ENCODE measurements at regions not wholly inside any gene's neighbourhood (a gene's known extent, or its start where the extent isn't known, plus 50 kb on each side); places are given as distances from the start of the nearest gene placed in this dataset.
A peak's percentile ranks its signal among the peaks of the same experiment; 100 is the strongest.

DNA sequence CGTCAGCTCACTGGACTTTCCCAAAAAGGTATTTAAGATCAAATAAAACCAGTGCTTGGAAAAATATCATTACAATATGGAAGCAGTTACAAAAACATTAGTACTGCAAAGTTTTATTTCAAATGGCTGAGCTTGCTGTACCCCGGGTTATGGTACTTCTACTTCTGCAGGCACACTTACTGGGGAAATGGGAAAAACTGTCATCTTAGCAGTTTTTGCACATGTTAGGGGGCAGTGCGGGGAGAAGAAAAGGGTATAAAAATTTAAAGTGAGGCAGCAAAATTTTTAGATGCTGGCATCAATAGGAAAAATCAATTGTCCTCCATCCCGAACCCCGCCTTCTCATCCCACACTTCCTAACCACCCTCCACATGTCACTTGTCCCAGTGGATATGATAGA lies 133.4 kb downstream of the ATG4C start:
- no peak for DNase-seq

DNA sequence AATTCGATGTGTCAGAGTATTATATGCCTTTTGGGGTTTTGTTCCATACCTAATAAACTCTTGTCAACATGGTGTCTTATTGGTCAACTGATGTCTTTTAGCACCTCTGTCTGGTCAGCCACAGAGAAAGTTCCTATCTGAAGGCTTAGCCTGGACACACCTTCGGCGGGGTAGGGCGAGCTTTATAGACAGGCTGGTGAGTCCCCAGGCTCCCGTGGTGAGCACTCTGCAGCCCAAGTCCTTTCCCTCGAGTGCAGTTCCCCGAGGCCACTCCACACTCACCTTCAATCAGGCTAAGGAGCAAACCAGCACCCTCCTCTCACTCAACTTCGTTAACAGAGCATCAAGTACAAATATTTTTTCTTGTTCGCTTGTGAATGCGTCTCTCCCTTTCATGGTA lies 133.9 kb downstream of the ATG4C start:
- no peak for DNase-seq

DNA sequence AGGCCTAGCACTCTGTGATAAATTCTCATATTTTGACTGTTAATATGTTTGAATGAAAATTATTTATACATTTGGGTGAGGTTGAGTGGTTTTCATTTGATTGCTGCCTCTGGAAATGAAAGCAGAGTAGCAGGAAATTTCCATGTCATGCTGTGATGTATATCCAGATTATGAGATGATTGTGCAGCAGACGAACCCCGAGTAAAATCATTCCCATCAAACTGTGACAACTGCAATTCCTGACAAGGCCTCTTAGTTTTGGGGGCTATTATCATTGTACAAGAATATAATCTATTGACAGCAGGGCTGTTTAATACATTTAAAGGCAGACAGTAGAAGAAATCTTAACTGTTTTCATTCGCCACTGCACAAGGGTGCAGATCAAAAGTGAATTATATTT lies 134.8 kb downstream of the ATG4C start:
- DNase-seq, result no peak

DNA sequence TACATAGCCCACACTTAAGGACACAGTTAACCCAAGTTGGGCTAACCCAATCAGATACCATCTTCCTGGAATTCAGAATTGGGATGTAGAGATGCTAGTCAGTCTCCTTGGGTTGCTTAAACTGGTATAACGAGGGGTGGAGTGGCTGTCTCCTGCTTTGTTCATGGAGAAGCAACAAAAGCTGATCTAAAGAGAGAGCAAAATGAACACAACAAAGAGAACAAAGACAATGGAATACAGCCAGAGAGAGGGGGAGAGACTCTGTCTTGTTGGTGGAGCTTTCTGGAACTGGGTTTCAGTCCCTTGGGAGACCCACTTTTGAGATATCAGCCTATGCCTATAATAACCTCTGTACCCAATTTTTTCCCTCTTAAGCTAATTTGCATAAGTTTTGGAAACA lies 138.1 kb downstream of the ATG4C start:
- DNase-seq, result no peak

DNA sequence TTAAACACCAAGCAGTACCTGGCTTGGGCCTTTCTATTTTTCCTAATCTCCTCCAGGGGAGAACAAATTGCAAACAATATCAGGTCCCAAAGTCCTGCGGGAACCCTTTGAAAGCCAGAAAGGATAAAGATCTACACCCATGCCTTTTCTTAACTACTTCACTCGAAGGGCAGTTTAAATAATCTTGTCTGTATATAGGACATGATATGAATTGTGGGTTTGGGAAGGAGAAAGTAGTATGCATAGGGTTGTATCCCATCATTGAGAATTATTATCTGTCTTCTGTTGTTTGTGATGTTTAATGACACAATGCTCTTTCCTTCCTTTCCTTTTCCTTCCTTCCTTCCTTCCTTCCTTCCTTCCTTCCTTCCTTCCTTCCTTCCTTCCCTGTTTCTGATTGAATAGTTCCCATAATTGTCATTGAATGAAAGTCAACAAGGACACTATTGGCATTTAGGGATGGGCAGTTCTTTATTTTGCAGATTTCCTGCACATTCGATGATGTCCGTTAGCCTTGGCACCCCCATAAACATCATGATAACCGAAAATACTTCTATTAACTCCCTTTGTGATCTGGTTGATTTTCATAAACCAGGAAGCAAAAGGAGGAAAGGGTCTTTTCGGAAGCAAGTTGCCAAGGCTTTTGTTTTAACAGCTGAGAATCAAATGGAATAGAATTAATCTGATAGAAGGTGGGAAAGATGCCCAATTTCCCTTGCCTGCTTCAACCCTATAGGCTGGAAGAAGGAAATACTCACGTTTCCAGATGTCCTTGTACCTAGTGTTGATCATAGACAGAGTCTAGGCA lies 141.3 kb downstream of the ATG4C start:
- no peak for DNase-seq

DNA sequence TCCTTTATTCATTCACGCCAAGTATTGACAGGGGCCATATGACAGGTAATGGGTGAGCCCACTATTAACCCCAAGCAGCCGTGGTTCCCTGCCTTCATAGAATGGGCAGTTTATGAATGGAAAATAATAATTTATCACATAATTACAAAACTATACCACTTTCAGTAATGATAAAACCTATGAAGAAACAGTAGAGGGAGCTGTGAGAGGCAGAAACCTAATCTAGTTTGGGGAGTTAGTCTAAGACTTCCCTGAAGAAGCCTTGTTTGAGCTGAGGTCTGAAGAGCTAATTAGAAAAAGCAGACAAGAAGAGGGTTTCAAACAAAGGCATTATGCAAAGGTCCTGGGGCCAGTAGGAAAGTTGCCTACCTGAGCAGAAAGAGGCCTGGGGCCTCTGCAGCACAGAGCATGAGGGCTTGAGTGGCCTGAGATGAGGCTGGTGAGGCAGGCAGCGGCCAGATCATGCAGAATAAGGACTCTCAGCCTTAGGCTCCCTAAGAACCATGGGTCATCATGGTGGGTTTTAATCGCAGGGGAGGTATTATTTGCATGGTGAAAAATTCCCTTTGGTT lies 142.8 kb downstream of the ATG4C start:
- no peak for DNase-seq

DNA sequence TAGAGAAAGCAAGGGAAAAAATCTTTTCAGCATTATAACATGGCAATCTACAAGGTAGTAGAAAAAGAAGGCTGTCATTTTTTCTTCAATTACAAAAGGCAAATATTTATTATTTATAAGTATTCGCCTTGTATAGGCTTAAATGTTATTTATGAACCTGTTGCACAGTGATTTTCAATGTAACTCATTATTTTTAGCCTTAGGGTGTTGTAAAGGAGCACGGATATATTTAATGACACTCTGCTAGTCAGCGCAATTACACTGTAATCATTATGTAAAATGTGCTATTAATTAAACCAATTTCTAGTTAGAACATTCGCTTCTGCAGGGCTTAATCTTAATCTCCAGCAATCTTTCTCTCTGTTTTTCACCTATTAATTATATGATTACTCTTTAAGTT lies 145.0 kb downstream of the ATG4C start:
- no peak for DNase-seq

DNA sequence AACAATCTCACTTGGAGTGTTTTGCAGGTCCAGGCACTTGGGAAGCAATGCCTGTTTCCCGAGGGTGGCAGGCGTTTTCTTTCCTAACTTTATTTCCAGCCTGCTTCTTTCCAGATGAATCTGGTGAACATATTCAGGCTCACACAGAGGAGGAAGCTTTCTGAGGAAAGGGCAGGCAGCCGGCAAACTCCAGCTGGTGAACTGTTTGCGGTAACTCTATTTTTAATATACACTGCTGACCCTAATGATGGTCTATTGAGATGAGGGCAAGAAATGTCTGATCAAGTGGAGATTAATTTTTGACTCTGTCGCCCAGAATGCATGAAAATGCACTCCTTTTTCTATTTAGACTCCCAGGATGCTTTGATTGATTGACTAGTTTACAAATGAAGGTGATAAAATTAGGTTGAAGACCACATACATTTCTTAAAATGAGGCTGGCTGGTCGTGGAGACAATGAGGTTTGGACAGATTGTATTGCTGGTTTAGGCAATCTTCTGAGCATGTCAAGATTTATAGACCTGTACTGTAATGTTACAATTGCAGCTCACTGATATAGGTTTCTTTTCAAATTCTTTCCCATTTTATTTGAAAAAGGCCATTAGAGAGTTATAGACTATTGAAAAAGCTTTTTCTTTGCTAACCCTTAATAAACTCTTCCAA lies 153.8 kb downstream of the ATG4C start:
- no peak for DNase-seq

DNA sequence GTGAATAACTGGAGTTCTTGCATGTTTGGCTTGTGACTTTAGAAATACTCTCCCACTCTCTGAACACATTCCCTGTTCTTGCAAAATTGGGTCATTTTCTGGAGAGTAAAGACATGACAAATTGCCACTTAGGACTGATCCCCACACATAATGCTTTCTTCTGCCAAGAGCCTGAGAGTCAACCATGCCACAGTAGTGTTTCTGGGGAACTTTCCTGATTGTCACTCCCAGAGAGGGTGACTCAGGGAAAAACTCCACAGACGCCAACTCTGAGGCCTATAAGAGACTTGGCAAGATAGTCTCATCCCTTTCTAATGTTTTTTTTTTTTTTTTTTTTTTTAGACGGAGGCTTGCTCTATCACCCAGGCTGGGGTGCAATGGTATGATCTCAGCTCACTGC lies 157.8 kb downstream of the ATG4C start:
- no peak for DNase-seq

DNA sequence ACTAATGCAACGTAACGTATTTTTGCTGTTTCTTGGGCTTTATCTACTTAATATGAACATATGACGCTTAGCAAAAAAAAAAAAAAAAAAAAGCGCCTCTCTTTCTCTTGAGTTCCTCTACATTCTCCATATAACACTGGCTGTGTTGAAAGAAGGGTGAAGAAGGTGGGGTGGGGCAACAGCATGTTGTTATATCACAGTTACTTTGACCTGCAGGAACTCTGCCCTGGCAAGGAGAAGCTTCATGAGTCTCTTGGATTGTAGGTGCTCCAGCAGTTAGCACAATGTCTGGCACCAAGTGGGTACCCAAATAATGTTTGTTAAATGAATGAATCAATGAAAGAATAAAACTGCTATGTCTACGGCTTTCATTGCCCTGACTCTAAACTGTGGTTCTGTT lies 162.6 kb downstream of the ATG4C start:
- DNase-seq, result no peak

DNA sequence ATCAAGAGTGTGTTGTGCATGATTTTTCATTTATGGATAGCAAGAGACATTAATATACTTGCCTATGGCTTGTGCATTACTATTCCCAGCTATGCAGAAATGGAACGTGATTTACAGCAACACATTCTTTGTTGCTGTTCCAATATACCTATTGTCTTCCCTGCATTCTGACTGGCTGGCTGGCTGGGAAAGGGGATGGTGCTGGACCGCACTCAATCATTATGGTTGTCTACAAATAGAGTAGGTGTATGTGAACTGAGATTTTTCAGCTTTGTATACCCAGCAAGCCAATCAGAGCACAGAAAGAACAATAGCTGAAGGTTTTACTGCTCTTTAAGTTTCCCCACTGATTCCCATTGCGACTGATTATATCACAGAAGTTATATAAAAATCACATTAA lies 167.5 kb downstream of the ATG4C start:
- DNase-seq, result no peak

DNA sequence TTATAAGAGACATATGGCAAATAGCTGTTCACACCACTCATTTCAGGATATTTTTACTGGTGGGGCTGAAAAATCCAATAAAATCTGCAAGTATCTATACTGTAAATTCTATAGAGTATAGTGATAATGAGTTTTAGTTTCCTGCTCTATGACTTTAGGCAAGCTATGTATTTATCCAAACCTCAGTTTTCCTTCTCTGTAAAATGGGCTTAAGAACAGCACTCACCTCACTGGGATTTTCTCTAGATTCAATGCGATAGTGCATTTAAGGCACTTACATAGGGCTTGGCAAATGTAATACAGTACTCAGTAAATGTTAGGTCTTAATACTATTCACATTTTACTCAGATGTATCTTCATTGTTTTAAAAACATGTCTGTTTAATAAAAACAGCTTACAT lies 168.7 kb downstream of the ATG4C start:
- no peak for DNase-seq

DNA sequence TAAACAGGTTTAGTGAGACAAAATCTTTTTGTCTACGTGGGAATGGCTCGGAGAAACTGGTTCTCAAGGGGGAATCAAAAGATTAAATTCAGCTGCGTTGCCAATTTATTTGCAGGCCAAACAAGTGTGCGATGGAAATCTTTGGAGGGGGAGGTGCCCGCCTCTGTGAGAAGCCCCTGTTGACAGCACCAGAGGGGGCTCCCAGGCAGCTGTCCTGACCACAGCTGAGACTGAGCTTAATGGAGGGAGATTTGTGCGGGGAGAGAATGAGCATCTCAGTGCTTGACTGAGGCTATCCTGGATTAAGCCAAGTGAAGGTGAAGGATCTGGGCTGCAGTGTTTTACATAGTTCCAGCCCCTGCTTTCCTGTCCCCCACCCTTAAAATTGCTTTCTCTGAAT lies 169.7 kb downstream of the ATG4C start:
- DNase-seq, result no peak

DNA sequence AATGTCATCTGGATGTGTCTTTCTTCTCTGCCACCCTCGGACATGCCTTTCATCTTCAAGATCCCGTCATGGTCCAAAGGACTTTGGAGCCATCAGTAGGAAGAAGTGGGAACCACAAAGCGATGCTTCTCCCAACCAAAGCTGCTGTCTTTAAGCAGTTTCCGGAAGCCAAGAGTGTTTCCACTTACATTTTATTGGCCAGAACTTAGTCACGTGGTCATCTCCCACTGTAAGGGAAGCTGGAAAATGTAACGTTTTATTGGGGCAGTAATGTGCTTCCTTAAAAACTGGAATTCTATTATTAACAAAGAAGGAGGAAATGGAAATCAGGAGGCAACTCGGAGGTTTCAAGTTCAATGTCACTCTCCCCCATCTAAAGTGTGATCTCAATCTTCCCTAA lies 170.8 kb downstream of the ATG4C start:
- DNase-seq, result no peak

DNA sequence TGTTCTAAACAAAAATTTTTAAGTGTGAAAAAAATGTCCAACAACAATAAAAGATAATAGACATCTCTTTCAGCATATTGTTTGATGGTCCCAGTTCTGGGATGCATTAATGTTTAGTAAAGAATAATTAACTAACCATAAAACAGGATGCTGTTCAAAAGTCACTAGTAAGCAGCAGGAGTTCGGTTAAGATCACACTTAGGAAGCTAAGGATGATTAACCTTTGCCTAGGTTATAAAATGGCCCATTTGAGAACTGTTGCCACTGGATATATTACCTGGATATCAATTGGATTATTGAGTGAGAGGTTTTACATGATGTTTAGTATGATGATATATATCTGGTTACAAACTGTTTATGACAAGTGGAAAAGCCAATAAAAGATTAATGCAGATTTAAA lies 171.7 kb downstream of the ATG4C start:
- DNase-seq, result no peak

DNA sequence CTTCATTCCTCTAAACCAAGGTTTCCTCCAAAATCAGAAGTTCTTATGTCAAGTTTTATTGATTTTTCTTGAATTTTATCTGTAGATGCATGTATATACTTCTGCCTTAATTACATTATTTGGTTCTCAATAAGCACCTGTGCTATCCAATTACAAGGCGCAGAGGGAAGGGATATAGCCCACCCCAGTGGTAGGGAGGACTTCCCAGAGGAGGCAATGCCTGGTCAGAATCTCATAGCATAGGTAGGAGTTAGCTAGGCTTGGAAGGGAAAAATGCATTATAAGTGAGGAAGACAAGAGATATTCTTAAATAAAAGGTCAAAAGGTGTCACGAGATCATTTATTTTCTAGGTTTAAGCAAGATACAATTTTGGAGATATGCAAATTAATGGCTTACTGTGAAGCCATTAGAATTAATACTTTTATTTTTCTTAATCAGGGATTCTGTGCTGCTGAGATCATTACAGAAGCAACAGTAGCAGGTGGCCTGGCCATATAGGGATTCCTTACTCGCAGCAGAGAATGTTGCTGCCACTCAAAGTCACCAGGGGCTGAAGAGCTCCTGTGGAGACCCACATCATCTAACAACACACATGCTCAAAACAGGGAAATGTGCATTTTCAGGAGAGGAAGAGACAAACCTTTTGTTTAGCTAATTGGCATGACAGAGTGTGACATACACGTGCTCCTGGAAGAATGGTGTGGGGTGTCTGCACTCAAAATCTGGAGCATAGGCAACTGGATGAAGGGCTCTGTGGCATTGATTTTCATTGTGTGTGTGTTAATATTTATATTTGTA lies 178.3 kb downstream of the ATG4C start:
- DNase-seq, result no peak

DNA sequence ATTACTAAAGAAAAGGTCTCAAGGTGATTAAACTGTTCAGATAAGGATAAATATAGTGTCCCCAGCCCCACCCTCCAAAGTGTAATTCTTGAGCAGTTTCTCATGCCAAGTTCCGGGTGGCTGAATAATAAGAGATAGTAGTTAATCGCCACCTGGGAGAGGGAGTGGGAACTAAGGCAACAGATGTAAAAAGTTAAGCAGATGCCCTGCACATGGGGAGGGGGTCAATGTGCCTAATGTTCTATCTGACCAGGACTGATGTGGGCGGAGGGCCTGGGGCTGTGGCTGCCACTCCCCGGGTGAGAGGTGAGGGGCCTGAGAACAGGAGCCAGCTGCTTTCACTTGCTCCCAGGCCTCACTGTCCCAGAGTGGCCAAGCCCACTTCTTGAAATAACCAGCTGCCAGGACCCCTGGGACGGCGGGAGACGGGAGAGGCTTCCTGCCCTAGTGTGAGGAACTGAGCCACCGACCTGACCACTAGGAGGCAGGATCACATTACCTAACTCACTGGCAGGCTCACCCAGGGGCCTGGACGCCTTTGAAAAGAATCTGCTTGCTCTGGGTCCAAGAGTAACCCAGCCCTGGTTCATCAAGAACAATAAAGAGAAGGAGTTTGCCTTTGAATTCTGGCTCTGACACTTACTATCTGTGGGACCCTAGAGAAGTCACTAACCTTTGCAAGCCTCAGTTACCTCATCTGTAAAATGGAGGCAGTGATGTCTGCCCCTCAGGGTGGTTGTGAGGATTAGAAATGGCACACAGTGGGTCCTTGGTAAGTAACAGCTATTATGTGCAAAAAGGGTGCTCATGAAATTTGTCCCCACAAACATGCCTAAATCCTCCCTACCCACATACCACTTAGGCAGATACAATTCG lies 179.2 kb downstream of the ATG4C start:
- DNase-seq, result peak; percentile 42

DNA sequence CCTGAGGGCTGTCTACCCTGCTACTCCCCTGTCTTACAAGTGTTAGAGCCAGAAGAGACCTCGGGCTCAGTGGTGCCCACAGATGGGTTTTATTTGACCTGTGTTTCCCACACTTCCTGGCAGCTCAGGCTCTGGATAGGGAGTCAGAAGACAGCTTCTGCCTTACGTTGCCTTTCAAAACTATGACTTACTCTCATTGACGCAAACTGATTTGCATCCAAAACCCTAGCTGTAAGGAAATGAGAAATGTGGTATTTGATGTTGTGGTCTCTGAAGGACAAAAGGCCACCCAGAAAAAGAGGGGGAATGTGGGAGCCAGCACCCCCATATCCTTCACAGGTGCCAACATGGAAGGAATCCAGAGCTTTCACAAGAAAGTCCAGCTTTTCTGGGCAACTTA lies 180.2 kb downstream of the ATG4C start:
- no peak for DNase-seq

DNA sequence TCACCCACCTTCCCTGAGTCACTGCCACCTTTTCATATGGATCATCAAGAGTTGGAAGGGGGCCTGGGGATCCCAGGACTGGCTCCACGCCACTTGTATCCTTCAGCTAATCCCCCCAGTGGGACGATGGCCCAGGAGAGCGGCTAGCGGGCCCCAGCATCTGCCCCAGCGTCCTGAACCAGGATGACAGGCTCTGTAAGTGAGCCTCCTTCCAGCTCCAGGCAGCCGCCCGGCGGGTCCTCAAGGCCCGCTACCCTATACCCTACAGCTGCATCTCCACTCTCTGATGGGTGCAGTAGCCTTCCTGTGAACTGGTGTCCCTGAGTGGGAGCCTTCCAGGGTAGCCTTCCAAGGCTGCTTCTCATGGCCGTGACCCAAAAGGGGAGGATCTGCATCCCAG lies 183.1 kb downstream of the ATG4C start:
- DNase-seq, result no peak

DNA sequence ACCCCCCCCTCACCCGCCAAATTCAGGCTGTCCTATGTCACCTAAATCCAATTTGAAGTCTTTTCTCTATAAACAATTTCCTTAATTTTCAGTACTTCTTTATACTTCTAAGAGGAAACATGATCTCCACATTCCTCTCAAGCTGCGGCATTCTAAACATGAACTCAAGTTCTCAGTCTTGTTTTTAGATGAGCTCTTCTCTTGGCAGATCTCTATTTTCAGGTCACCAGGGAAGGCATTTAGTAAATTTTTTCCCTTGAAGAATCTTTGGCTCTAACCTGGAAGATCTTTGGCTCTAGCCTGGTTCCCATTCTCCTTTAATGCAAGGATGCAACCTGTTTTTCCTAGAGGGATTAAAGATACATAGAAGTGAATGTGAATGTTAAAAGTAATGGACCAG lies 193.4 kb downstream of the ATG4C start:
- no peak for DNase-seq

DNA sequence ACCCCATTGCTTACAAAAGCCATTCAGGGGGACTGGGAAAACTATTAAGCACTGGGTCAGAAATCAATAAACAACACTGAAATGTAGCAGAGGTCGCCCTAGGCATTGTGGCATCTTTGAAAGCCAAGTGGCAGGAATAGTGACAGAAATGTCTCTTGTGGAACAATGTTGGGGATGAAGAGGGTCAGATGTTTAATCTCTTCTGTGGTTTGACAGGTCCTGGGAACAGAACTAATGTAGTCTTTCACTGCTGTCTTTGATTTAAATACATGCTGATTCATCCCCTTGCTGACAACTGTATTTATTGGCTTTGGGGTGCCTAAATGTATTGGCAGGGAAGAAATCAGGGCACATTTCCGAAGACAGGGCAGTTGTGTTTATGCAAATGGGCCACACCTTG lies 194.8 kb downstream of the ATG4C start:
- no peak for DNase-seq

DNA sequence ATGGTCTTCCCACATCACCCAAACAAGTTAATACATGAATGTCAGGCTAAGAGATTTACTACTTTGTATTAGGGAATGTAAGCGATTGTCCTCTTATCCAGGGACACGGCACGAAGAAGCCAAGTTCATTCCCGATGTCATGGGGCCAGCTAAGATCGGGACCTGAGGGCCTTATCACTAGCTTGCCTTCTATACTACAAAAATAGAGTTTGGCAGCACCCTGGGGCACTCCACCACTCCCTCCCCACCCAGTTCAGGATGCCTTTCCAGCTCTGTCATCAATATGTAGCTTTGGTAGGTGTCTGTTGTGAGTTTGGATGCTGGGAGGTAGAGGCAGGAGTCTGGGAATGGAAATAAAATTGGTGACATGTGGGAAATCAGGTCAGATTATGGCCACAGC lies 197.5 kb downstream of the ATG4C start:
- DNase-seq, result no peak

DNA sequence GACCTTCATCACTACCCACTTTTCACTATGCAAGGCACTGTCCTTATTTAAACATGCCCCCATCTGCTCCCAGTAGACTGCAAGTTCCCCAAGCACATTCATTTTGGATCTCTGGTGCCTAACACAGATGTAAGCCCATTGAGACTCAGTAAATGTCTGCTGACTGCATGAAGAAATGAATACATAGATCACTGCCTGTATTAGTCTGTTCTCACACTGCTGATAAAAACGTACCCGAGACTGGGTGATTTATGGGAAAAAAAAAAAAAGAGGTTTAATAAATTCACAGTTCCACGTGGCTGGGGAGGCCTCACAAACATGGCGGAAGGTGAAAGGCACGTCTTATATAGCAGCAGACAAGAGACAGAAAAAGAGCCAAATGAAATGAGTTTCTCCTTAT lies 204.9 kb downstream of the ATG4C start:
- DNase-seq, result no peak
